ENCODE measurements at regions not wholly inside any gene's neighbourhood (a gene's known extent, or its start where the extent isn't known, plus 50 kb on each side); places are given as distances from the start of the nearest gene placed in this dataset.

GRCh38 chr11:131074573-131074972 is 158.3 kb upstream of the SNX19 start:
- Histone ChIP-seq H3K4me3 (ENCODE audit: low read depth, low read length) (no peak overlapping the region), H3K27me3 (replicated peaks; ENCODE audit: control insufficient read depth, insufficient read depth, low read length) (no peaks in the 10 kb centered on the region; the same call in none of the 2 replicates), H3K36me3 (ENCODE audit: control insufficient read depth, insufficient read depth, low read length) (no peaks in the 10 kb centered on the region), H3K4me1 (no peaks in the 10 kb centered on the region), H3K9me3 (no peaks in the 10 kb centered on the region)
- DNase-seq: no peak
- Mint-ChIP-seq H3K9me3 (ENCODE audit: unreplicated experiment) (no peaks in the 10 kb centered on the region), H3K4me3 (ENCODE audit: unreplicated experiment) (no peak overlapping the region), H3K36me3 (ENCODE audit: insufficient read depth, unreplicated experiment) (no peaks in the 10 kb centered on the region), H3K27ac (ENCODE audit: unreplicated experiment) (no peak overlapping the region), H3K4me1 (ENCODE audit: low read depth, unreplicated experiment) (no peaks in the 10 kb centered on the region), H3K27me3 (ENCODE audit: insufficient read depth, unreplicated experiment) (peaks cover 28% of the 10 kb centered on the region)
- POLR2A ChIA-PET: no interaction called here
- intact Hi-C loops (cut with micrococcal nuclease; ENCODE audit: unreplicated experiment): no loop called here
- CTCF ChIA-PET: no interaction called here
- TF ChIP-seq CTCF (IDR thresholded peaks at IDR 0.05; ENCODE audit: insufficient read depth in 1 of 2, low read depth in 1 of 2, low read length in 1 of 2, severe bottlenecking in 1 of 2, unreplicated experiment in 1 of 2): no peak
- BruUV-seq (replicated peaks): no TSS peak

- H3K4me1 ChIP-seq: no peaks in the 10 kb centered on the region
- no peak for TF ChIP-seq CTCF (IDR thresholded peaks at IDR 0.05; ENCODE audit: insufficient read depth in 1 of 2, low read depth in 1 of 2, low read length in 1 of 2, severe bottlenecking in 1 of 2, unreplicated experiment in 1 of 2)
- no peaks in the 10 kb centered on the region for H3K36me3 ChIP-seq (ENCODE audit: control insufficient read depth, insufficient read depth, low read length)
- Mint-ChIP-seq H3K27ac (ENCODE audit: unreplicated experiment) (no peak overlapping the region), H3K27me3 (ENCODE audit: insufficient read depth, unreplicated experiment) (peaks cover 31% of the 10 kb centered on the region), H3K4me1 (ENCODE audit: low read depth, unreplicated experiment) (no peaks in the 10 kb centered on the region), H3K36me3 (ENCODE audit: insufficient read depth, unreplicated experiment) (no peaks in the 10 kb centered on the region), H3K4me3 (ENCODE audit: unreplicated experiment) (no peak overlapping the region), H3K9me3 (ENCODE audit: unreplicated experiment) (no peaks in the 10 kb centered on the region)
- H3K9me3 ChIP-seq: no peaks in the 10 kb centered on the region
- BruUV-seq (replicated peaks): no TSS peak
- ChIA-PET POLR2A (no interaction called here), CTCF (no interaction called here)
- no peak for DNase-seq
- intact Hi-C loops (cut with micrococcal nuclease; ENCODE audit: unreplicated experiment): no loop called here
- H3K27me3 ChIP-seq (replicated peaks; ENCODE audit: control insufficient read depth, insufficient read depth, low read length): no peaks in the 10 kb centered on the region; the same call in none of the 2 replicates
- no peak overlapping the region for H3K4me3 ChIP-seq (ENCODE audit: low read depth, low read length)
Observed at GRCh38 chr11:131077340-131077739, 161.1 kb upstream of the SNX19 start.

GRCh38 chr11:131079036-131079435 is 162.8 kb upstream of the SNX19 start:
- H3K27me3 ChIP-seq (replicated peaks; ENCODE audit: control insufficient read depth, insufficient read depth, low read length): no peaks in the 10 kb centered on the region
- ChIA-PET CTCF (no interaction called here), POLR2A (no interaction called here)
- no peaks in the 10 kb centered on the region for H3K9me3 ChIP-seq
- H3K36me3 ChIP-seq (ENCODE audit: control insufficient read depth, insufficient read depth, low read length): no peaks in the 10 kb centered on the region
- BruUV-seq (replicated peaks): no TSS peak
- H3K27ac Mint-ChIP-seq (ENCODE audit: unreplicated experiment): no peak overlapping the region
- DNase-seq: no peak
- intact Hi-C loops (cut with micrococcal nuclease; ENCODE audit: unreplicated experiment): no loop called here
- peaks cover 10% of the 10 kb centered on the region for H3K9me3 Mint-ChIP-seq (ENCODE audit: unreplicated experiment)
- no peak overlapping the region for H3K4me3 ChIP-seq (ENCODE audit: low read depth, low read length)
- no peak overlapping the region for H3K4me3 Mint-ChIP-seq (ENCODE audit: unreplicated experiment)
- no peaks in the 10 kb centered on the region for H3K4me1 ChIP-seq
- peaks cover 25% of the 10 kb centered on the region for H3K27me3 Mint-ChIP-seq (ENCODE audit: insufficient read depth, unreplicated experiment)
- TF ChIP-seq CTCF (IDR thresholded peaks at IDR 0.05; ENCODE audit: insufficient read depth in 1 of 2, low read depth in 1 of 2, low read length in 1 of 2, severe bottlenecking in 1 of 2, unreplicated experiment in 1 of 2): no peak
- H3K36me3 Mint-ChIP-seq (ENCODE audit: insufficient read depth, unreplicated experiment): no peaks in the 10 kb centered on the region
- no peaks in the 10 kb centered on the region for H3K4me1 Mint-ChIP-seq (ENCODE audit: low read depth, unreplicated experiment)
